ENCODE measurements at regions not wholly inside any gene's neighbourhood (a gene's known extent, or its start where the extent isn't known, plus 50 kb on each side); places are given as distances from the start of the nearest gene placed in this dataset.

- no peak for DNase-seq (ENCODE audit: low spot score)
Observed at GRCh38 chrX:57848857-57849256, 61.4 kb downstream of the ZXDA start.

GRCh38 chrX:57822818-57823217, 87.4 kb downstream of the ZXDA start:
- no peak for DNase-seq (ENCODE audit: low spot score)

- DNase-seq (ENCODE audit: low spot score): no peak
Observed at GRCh38 chrX:57822398-57822797, 87.9 kb downstream of the ZXDA start.

GRCh38 chrX:57821703-57822387, 88.4 kb downstream of the ZXDA start:
- peak; percentile 42 for DNase-seq (ENCODE audit: low spot score)

GRCh38 chrX:57817302-57817701, 93.0 kb downstream of the ZXDA start:
- DNase-seq (ENCODE audit: low spot score): no peak

- no peak for DNase-seq (ENCODE audit: low spot score)
Observed at GRCh38 chrX:57772637-57773036, 92.6 kb upstream of the NLRP2B start.

- DNase-seq (ENCODE audit: low spot score): no peak
Observed at GRCh38 chrX:57771689-57772088, 91.6 kb upstream of the NLRP2B start.

GRCh38 chrX:57752866-57753265, 72.8 kb upstream of the NLRP2B start:
- DNase-seq (ENCODE audit: low spot score): no peak

- no peak for DNase-seq (ENCODE audit: low spot score)
Observed at GRCh38 chrX:57741107-57741506, 61.0 kb upstream of the NLRP2B start.

GRCh38 chrX:57737881-57738280, 57.8 kb upstream of the NLRP2B start:
- no peak for DNase-seq (ENCODE audit: low spot score)
